ENCODE measurements at regions not wholly inside any gene's neighbourhood (a gene's known extent, or its start where the extent isn't known, plus 50 kb on each side); places are given as distances from the start of the nearest gene placed in this dataset.
A peak's percentile ranks its signal among the peaks of the same experiment; 100 is the strongest.

DNA sequence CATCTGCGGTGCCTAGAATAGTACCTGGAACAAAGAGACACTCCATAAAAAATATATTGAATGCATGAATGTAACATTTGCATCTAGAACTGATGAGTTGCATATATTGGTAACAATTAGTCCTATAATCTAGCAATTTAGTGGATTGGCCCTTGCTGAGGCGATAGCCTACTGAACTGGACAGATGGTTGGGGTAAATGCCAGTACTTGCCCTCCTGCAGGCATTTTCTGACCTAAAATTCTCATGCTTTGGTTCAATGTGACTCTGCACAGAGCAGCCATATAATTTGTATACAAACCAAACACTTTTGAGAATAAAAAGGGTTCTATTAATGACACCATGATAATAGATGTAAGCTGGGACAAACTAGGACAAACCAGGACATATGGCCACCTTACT lies 313.6 kb downstream of the OLFM3 start:
- no peak overlapping the region for H3K27ac ChIP-seq
- no peaks in the 10 kb centered on the region for H3K9me3 ChIP-seq
- WGBS, 5 donors: 81 to 89% (median 85%) methylated on average over 2 of the region's 2 CpGs
- intact Hi-C loops (cut with DNase I; ENCODE audit: low total_unique reads): no loop called here
- no peak overlapping the region for H3K4me3 ChIP-seq
- H3K4me1 ChIP-seq: no peaks in the 10 kb centered on the region
- TF ChIP-seq EP300 (IDR thresholded peaks at IDR 0.05) (no peak), POLR2AphosphoS5 (IDR thresholded peaks at IDR 0.05) (no peak), POLR2A (IDR thresholded peaks at IDR 0.05) (no peak)
- TF ChIP-seq, protein P1, sequence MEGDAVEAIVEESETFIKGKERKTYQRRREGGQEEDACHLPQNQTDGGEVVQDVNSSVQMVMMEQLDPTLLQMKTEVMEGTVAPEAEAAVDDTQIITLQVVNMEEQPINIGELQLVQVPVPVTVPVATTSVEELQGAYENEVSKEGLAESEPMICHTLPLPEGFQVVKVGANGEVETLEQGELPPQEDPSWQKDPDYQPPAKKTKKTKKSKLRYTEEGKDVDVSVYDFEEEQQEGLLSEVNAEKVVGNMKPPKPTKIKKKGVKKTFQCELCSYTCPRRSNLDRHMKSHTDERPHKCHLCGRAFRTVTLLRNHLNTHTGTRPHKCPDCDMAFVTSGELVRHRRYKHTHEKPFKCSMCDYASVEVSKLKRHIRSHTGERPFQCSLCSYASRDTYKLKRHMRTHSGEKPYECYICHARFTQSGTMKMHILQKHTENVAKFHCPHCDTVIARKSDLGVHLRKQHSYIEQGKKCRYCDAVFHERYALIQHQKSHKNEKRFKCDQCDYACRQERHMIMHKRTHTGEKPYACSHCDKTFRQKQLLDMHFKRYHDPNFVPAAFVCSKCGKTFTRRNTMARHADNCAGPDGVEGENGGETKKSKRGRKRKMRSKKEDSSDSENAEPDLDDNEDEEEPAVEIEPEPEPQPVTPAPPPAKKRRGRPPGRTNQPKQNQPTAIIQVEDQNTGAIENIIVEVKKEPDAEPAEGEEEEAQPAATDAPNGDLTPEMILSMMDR (IDR thresholded peaks at IDR 0.05): no peak
- H3K27me3 ChIP-seq: no peaks in the 10 kb centered on the region
- no peaks in the 10 kb centered on the region for H3K36me3 ChIP-seq
- DNase-seq: no peak

DNA sequence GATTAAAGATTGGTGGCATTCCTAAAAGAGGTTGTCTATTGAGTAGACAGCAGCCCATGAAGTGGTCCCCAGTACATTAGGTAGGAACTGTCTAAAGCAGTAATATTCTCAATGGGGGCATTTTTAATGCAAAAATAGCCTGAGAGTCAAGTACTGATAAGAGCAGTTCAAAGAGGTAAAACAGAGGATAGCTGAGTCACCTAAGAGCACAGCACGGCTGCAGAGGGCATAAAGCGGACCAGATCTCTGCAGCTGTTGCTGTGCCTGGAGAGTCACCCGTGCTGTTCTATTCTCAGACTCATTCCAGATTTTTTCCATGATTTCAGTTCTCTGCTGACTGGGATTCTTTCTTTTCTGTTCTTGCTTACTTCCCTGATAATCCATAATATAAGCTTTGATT lies 313.2 kb downstream of the OLFM3 start:
- H3K4me3 ChIP-seq: no peak overlapping the region
- 50 to 67% (median 56%) methylated on average over 3 of the region's 3 CpGs for WGBS, 5 donors
- TF ChIP-seq EP300 (IDR thresholded peaks at IDR 0.05) (no peak), POLR2AphosphoS5 (IDR thresholded peaks at IDR 0.05) (no peak)
- no peak for DNase-seq
- no peaks in the 10 kb centered on the region for H3K27me3 ChIP-seq
- intact Hi-C loops (cut with DNase I; ENCODE audit: low total_unique reads): no loop called here
- H3K36me3 ChIP-seq: no peaks in the 10 kb centered on the region
- no peaks in the 10 kb centered on the region for H3K9me3 ChIP-seq
- no peak overlapping the region for H3K27ac ChIP-seq
- H3K4me1 ChIP-seq: no peaks in the 10 kb centered on the region

DNA sequence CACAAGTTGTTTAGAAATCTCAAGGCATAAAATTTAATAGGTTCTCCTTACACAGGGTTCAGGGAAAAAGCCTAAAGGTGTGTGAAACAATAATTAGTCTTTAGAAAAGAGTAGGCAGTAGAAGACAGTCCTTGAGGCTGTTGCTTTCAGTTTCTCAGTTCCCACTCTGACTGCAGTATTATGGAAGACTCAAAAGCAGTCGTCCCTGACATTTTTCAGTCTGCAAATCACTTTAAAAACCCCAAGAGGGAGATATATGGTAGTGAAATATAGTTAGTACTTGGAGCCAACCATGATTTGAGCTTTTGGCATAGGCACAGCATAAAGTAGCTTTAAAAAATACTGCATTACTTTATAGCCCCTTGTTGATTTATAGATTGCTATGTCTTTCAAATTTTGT lies 299.7 kb downstream of the OLFM3 start:
- no peaks in the 10 kb centered on the region for H3K4me1 ChIP-seq
- intact Hi-C loops (cut with DNase I; ENCODE audit: low total_unique reads): no loop called here
- H3K27ac ChIP-seq: no peak overlapping the region
- H3K4me3 ChIP-seq: no peak overlapping the region
- DNase-seq: peak in 1 of 2 donors; percentile 14
- no peaks in the 10 kb centered on the region for H3K36me3 ChIP-seq
- TF ChIP-seq EP300 (IDR thresholded peaks at IDR 0.05) (no peak), POLR2AphosphoS5 (IDR thresholded peaks at IDR 0.05) (no peak), POLR2A (IDR thresholded peaks at IDR 0.05) (no peak)
- TF ChIP-seq, protein P1 (IDR thresholded peaks at IDR 0.05): no peak
- H3K9me3 ChIP-seq: peaks cover 0 to 7% (median 0%) of the 10 kb centered on the region in 4 donors
- no peaks in the 10 kb centered on the region for H3K27me3 ChIP-seq
- WGBS, 5 donors: 0 to 14% (median 4%) methylated on average over 1 of the region's 1 CpG

DNA sequence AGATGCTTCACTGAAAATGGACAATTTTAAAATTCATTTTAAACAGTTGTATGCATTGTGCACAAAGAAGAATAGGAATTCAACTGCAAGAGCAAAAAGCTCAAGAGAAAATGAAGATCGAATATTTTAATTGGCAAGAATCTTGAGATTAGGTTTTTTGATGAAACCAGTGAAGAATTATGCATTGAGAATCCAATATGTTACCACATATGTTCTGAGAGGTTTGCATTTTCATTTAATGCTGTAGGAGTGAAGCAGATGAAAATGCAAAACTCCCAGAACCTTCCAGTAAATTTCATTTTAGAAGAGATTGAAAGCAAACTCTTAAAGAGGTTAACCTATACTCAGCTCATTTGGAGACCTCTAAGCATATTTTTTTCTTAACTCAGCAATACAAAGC lies 298.0 kb downstream of the OLFM3 start:
- Histone ChIP-seq H3K27ac (no peak overlapping the region), H3K4me3 (no peak overlapping the region), H3K4me1 (no peaks in the 10 kb centered on the region), H3K27me3 (no peaks in the 10 kb centered on the region), H3K36me3 (no peaks in the 10 kb centered on the region), H3K9me3 (peaks cover 0 to 6% (median 0%) of the 10 kb centered on the region in 4 donors)
- no peak for DNase-seq
- intact Hi-C loops (cut with DNase I; ENCODE audit: low total_unique reads): no loop called here
- TF ChIP-seq EP300 (IDR thresholded peaks at IDR 0.05) (no peak), POLR2A (IDR thresholded peaks at IDR 0.05) (no peak), POLR2AphosphoS5 (IDR thresholded peaks at IDR 0.05) (no peak)
- TF ChIP-seq, protein P1 (IDR thresholded peaks at IDR 0.05): no peak
- 69 to 79% (median 71%) methylated on average over 1 of the region's 1 CpG for WGBS, 5 donors

DNA sequence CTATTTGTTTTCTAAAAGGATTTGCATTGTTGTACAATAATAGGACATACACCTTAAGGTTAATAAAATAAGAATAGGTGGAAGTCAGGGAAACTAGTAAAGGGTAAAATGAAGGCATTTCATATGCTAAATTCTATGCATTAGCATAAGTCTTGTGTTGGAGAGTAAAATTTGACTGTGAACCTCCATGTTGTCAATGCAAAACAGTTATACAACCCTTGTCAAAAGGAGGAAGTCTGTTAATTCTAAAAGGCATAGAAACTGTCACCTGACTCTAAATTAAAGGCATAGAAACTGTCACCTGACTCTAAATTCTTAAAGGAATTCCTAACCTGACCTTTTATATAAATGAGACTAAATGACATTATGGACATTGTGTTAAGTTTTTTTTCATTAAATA lies 291.8 kb downstream of the OLFM3 start:
- Histone ChIP-seq H3K36me3 (no peaks in the 10 kb centered on the region), H3K9me3 (no peaks in the 10 kb centered on the region), H3K27ac (no peak overlapping the region), H3K27me3 (no peaks in the 10 kb centered on the region), H3K4me1 (no peaks in the 10 kb centered on the region), H3K4me3 (no peak overlapping the region)
- TF ChIP-seq EP300 (IDR thresholded peaks at IDR 0.05): no peak
- TF ChIP-seq POLR2A (IDR thresholded peaks at IDR 0.05): no peak
- TF ChIP-seq, protein P1 (IDR thresholded peaks at IDR 0.05): no peak
- DNase-seq: no peak
- intact Hi-C loops (cut with DNase I; ENCODE audit: low total_unique reads): no loop called here
